ENCODE measurements at regions not wholly inside any gene's neighbourhood (a gene's known extent, or its start where the extent isn't known, plus 50 kb on each side); places are given as distances from the start of the nearest gene placed in this dataset.

GRCh38 chr5:29662876-29663275 is 1530.6 kb upstream of the CDH6 start:
- TF ChIP-seq, protein P1, sequence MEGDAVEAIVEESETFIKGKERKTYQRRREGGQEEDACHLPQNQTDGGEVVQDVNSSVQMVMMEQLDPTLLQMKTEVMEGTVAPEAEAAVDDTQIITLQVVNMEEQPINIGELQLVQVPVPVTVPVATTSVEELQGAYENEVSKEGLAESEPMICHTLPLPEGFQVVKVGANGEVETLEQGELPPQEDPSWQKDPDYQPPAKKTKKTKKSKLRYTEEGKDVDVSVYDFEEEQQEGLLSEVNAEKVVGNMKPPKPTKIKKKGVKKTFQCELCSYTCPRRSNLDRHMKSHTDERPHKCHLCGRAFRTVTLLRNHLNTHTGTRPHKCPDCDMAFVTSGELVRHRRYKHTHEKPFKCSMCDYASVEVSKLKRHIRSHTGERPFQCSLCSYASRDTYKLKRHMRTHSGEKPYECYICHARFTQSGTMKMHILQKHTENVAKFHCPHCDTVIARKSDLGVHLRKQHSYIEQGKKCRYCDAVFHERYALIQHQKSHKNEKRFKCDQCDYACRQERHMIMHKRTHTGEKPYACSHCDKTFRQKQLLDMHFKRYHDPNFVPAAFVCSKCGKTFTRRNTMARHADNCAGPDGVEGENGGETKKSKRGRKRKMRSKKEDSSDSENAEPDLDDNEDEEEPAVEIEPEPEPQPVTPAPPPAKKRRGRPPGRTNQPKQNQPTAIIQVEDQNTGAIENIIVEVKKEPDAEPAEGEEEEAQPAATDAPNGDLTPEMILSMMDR (IDR thresholded peaks at IDR 0.05), result no peak
- no peak for TF ChIP-seq POLR2A (IDR thresholded peaks at IDR 0.05)

All from Peyer's patch (tissue), 4 donors.